ENCODE measurements at regions not wholly inside any gene's neighbourhood (a gene's known extent, or its start where the extent isn't known, plus 50 kb on each side); places are given as distances from the start of the nearest gene placed in this dataset.
"Not testable (repeated sequence)": the region's sequence is repeated elsewhere in the genome, so short reads cannot be mapped to it uniquely, and the experiment has no call there.

DNA sequence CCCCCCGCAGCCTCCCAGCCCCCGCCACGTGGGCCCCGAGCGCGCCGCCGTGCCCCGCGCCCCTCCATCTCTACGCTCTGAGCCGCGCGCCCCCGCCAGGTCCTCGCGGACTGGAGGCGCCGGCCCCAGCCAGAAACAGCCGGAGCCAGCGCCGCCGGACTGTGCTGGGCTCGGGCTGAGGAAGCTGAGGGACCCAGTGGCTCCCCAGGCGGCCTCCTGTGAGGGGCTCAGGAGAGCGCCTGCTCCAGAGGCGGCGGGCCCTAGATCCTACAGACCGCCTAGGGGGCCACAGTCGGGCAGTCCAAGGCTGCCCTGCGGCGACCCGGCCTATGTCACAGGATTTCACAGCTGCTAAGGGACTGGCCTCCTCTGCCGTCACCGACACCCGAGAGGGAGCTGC lies 82.1 kb downstream of the NENF start:
- peaks cover 14% of the 10 kb centered on the region for H3K4me1 ChIP-seq (ENCODE audit: insufficient read depth)
- no peaks in the 10 kb centered on the region for H3K79me2 ChIP-seq
- 24% methylated on average over 22 of the region's 36 CpGs for WGBS (ENCODE audit: low lambda C conversion rate, missing lambda C conversion rate)
- H3K9me2 ChIP-seq (replicated peaks; ENCODE audit: insufficient read depth), result no peaks in the 10 kb centered on the region
- TF ChIP-seq EZH2 (IDR thresholded peaks at IDR 0.05; ENCODE audit: borderline replicate concordance), result no peak
- TF ChIP-seq, protein P1, sequence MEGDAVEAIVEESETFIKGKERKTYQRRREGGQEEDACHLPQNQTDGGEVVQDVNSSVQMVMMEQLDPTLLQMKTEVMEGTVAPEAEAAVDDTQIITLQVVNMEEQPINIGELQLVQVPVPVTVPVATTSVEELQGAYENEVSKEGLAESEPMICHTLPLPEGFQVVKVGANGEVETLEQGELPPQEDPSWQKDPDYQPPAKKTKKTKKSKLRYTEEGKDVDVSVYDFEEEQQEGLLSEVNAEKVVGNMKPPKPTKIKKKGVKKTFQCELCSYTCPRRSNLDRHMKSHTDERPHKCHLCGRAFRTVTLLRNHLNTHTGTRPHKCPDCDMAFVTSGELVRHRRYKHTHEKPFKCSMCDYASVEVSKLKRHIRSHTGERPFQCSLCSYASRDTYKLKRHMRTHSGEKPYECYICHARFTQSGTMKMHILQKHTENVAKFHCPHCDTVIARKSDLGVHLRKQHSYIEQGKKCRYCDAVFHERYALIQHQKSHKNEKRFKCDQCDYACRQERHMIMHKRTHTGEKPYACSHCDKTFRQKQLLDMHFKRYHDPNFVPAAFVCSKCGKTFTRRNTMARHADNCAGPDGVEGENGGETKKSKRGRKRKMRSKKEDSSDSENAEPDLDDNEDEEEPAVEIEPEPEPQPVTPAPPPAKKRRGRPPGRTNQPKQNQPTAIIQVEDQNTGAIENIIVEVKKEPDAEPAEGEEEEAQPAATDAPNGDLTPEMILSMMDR (IDR thresholded peaks at IDR 0.05; ENCODE audit: poor library complexity), result no peak
- no peak for TF ChIP-seq EZH2phosphoT487 (IDR thresholded peaks at IDR 0.05; ENCODE audit: low read depth, severe bottlenecking, unreplicated experiment)
- no peak overlapping the region for H3K4me3 ChIP-seq
- no peaks in the 10 kb centered on the region for H4K20me1 ChIP-seq (ENCODE audit: insufficient read depth, poor library complexity, severe bottlenecking)
- H3K4me2 ChIP-seq, result peak overlapping the region; percentile 78
- H3K27me3 ChIP-seq, result peaks cover 26% of the 10 kb centered on the region
- H3K36me3 ChIP-seq (replicated peaks; ENCODE audit: insufficient read depth, low read depth), result no peaks in the 10 kb centered on the region
- H3K27ac ChIP-seq, result no peak overlapping the region
- peak overlapping the region; percentile 60 for H2AFZ ChIP-seq
- peak; percentile 53 for DNase-seq (ENCODE audit: low spot score)
- no peaks in the 10 kb centered on the region for H3K9me3 ChIP-seq (ENCODE audit: low read depth)

DNA sequence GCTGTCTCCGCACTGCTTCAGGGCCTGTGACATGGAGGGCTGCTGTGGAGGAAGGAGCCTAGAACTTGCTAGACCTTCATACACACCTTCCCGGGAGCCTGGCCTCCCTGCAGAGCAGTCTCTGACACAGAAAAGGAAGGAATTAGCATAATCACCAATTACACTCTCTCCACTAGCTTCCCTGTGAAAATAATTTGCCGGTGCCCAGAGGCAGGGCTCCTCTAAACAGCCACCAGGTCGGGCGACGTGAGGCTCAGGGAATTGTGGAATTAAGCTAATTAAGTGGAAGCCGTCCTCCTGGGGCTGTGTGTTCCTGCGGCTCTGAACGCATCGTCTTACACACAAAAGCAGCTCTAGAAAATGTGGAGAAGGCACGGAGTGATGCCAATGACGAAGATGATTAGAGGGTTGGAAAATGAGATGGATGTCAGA lies 82.6 kb downstream of the NENF start:
- 27% methylated on average over 12 of the region's 12 CpGs for WGBS (ENCODE audit: low lambda C conversion rate, missing lambda C conversion rate)
- DNase-seq (ENCODE audit: low spot score), result no peak
- peak overlapping the region; percentile 78 for H3K4me2 ChIP-seq
- TF ChIP-seq, protein P1 (IDR thresholded peaks at IDR 0.05; ENCODE audit: poor library complexity), result no peak
- TF ChIP-seq EZH2phosphoT487 (IDR thresholded peaks at IDR 0.05; ENCODE audit: low read depth, severe bottlenecking, unreplicated experiment), result no peak
- no peak for TF ChIP-seq EZH2 (IDR thresholded peaks at IDR 0.05; ENCODE audit: borderline replicate concordance)
- no peak overlapping the region for H3K4me3 ChIP-seq
- H2AFZ ChIP-seq, result peak overlapping the region; percentile 36
- H3K4me1 ChIP-seq (ENCODE audit: insufficient read depth), result peaks cover 14% of the 10 kb centered on the region
- H3K27me3 ChIP-seq, result peaks cover 26% of the 10 kb centered on the region
- H3K9me3 ChIP-seq (ENCODE audit: low read depth), result no peaks in the 10 kb centered on the region
- no peak overlapping the region for H3K27ac ChIP-seq
- no peaks in the 10 kb centered on the region for H3K79me2 ChIP-seq
- no peaks in the 10 kb centered on the region for H4K20me1 ChIP-seq (ENCODE audit: insufficient read depth, poor library complexity, severe bottlenecking)
- H3K9me2 ChIP-seq (replicated peaks; ENCODE audit: insufficient read depth), result no peaks in the 10 kb centered on the region
- no peaks in the 10 kb centered on the region for H3K36me3 ChIP-seq (replicated peaks; ENCODE audit: insufficient read depth, low read depth)

DNA sequence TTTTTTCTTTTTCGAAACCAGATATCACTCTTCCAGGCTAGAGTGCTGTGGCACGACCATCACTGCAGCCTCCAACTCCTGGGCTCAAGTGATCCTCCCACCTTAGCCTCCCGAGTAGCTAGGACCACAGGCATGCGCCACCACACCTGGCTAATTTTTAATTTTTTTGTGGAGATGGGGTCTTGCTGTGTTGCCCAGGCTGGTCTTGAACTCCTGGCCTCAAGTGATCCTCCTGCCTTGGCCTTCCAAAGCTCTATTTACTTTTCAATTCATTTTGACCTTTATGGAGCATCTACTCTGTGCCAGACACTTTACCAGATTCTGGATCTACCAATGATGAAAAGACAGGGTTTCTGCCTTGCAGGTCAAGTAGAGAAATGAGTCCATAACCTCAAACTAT lies 83.3 kb downstream of the NENF start:
- WGBS (ENCODE audit: low lambda C conversion rate, missing lambda C conversion rate), result 90% methylated on average over 4 of the region's 4 CpGs
- H3K27ac ChIP-seq; H3K79me2 ChIP-seq; H3K9me2 ChIP-seq (replicated peaks; ENCODE audit: insufficient read depth); DNase-seq (ENCODE audit: low spot score); H4K20me1 ChIP-seq (ENCODE audit: insufficient read depth, poor library complexity, severe bottlenecking); H3K4me3 ChIP-seq; H3K36me3 ChIP-seq (replicated peaks; ENCODE audit: insufficient read depth, low read depth); H3K9me3 ChIP-seq (ENCODE audit: low read depth); H3K4me2 ChIP-seq; H2AFZ ChIP-seq: not testable (repeated sequence)
- peaks cover 14% of the 10 kb centered on the region for H3K4me1 ChIP-seq (ENCODE audit: insufficient read depth)
- H3K27me3 ChIP-seq, result peaks cover 26% of the 10 kb centered on the region

DNA sequence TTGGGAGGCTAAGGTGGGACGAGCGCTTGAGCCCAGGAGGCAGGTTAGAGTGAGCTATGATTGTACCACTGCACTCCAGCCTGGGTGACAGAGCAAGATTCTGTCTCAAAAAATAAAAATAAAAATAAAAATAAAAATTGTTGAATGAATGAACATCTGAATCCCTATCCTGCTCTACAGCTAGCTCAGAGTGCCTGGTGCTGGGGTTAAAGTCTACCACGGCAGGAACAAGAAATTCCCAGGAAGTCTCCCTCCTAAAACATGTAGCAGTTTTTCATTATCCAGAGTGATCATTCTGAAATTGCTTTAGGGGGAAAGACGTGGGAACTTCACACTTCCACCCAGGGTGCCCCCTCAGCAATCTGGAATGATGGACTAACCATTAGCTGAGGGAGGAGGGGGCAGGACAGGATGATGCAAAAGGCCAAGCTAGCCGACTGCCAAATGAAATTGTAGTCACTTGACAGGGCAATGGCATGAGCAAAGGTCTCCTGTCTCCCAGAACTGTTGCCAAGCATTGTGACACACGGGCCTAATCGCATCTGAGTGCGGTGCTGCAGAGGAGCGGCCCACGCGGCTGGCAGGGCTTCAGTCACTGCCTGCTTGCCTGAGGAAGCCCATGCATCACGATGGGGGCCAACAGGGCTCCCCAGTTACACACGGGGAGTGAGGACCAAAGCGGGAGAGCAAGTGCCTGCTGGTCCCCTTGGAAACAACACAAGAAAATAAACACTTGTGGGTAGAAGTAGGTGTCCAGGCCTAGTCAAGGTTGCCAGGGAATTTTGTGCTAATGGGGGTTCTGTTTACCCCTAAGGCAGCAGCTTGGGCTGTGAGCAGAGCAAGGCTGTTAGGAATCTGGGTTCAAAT lies 85.7 kb downstream of the NENF start:
- H3K4me1 ChIP-seq (ENCODE audit: insufficient read depth), result peaks cover 14% of the 10 kb centered on the region
- no peak overlapping the region for H2AFZ ChIP-seq
- 79% methylated on average over 14 of the region's 14 CpGs for WGBS (ENCODE audit: low lambda C conversion rate, missing lambda C conversion rate)
- peaks cover 14% of the 10 kb centered on the region for H3K27me3 ChIP-seq
- no peak overlapping the region for H3K4me3 ChIP-seq
- H4K20me1 ChIP-seq (ENCODE audit: insufficient read depth, poor library complexity, severe bottlenecking), result no peaks in the 10 kb centered on the region
- H3K4me2 ChIP-seq, result no peak overlapping the region
- H3K27ac ChIP-seq, result peak overlapping the region; percentile 76
- H3K9me3 ChIP-seq (ENCODE audit: low read depth), result no peaks in the 10 kb centered on the region
- H3K36me3 ChIP-seq (replicated peaks; ENCODE audit: insufficient read depth, low read depth), result no peaks in the 10 kb centered on the region
- DNase-seq (ENCODE audit: low spot score), result peak; percentile 79
- no peaks in the 10 kb centered on the region for H3K79me2 ChIP-seq
- TF ChIP-seq, protein P1 (IDR thresholded peaks at IDR 0.05; ENCODE audit: poor library complexity), result no peak
- no peak for TF ChIP-seq EZH2 (IDR thresholded peaks at IDR 0.05; ENCODE audit: borderline replicate concordance)
- no peak for TF ChIP-seq EZH2phosphoT487 (IDR thresholded peaks at IDR 0.05; ENCODE audit: low read depth, severe bottlenecking, unreplicated experiment)
- no peaks in the 10 kb centered on the region for H3K9me2 ChIP-seq (replicated peaks; ENCODE audit: insufficient read depth)
